Neural progenitor cell (in vitro differentiated cells): ENCODE measurements at regions not wholly inside any gene's neighbourhood (a gene's known extent, or its start where the extent isn't known, plus 50 kb on each side); places are given as distances from the start of the nearest gene placed in this dataset.

Experiments used
- DNase-seq: peaks from one replicate; pipeline ENCODE4 v3.0.0-alpha.2; 2016; ENCODE audit warnings: low spot score
- H2AFZ ChIP-seq: fragments of 200-600 bp; sonication (generic); replicated peaks from 2 replicates; pipeline ENCODE4 v1.6.1; 2016; ENCODE audit warnings: antibody characterized with exemption
- H3F3A ChIP-seq: fragments of 200-600 bp; sonication (generic); 2 replicates; pipeline ENCODE4 v1.6.1; 2016; ENCODE audit warnings: antibody characterized with exemption, low read depth
- H3K27ac ChIP-seq: fragments of 200-600 bp; sonication (generic); 2 replicates; pipeline ENCODE4 v1.5.1; 2016; ENCODE audit warnings: mild to moderate bottlenecking
- H3K27me3 ChIP-seq: fragments of 200-600 bp; sonication (generic); 2 replicates; pipeline ENCODE4 v1.6.1; 2016; ENCODE audit warnings: mild to moderate bottlenecking, moderate library complexity
- H3K36me3 ChIP-seq: fragments of 200-600 bp; sonication (generic); 2 replicates; pipeline ENCODE4 v1.5.1; 2016
- H3K4me1 ChIP-seq: fragments of 200-600 bp; sonication (generic); 2 replicates; pipeline ENCODE4 v1.6.1; 2016; ENCODE audit warnings: mixed run types
- H3K4me2 ChIP-seq: fragments of 200-600 bp; sonication (generic); 2 replicates; pipeline ENCODE4 v1.6.1; 2016
- H3K4me3 ChIP-seq: fragments of 200-600 bp; sonication (generic); 2 replicates; pipeline ENCODE4 v1.5.1; 2016
- H3K79me2 ChIP-seq: fragments of 200-600 bp; sonication (generic); 2 replicates; pipeline ENCODE4 v1.6.1; 2016; ENCODE audit warnings: low read depth
- H3K9ac ChIP-seq: fragments of 200-600 bp; sonication (generic); 2 replicates; pipeline ENCODE4 v1.6.1; 2016
- H3K9me3 ChIP-seq: fragments of 200-600 bp; sonication (generic); 2 replicates; pipeline ENCODE4 v1.5.1; 2016; ENCODE audit warnings: low read depth
- H4K20me1 ChIP-seq: fragments of 200-600 bp; sonication (generic); 2 replicates; pipeline ENCODE4 v1.6.1; 2016; ENCODE audit warnings: low read depth
- H3K27ac Mint-ChIP-seq: 3 replicates; pipeline ENCODE4 v1.8.0; 2021; ENCODE audit warnings: mixed read lengths
- H3K27me3 Mint-ChIP-seq: 2 replicates; pipeline ENCODE4 v1.8.0; 2022; ENCODE audit warnings: low read depth, mild to moderate bottlenecking, inconsistent platforms, moderate library complexity, mixed read lengths; ENCODE audit not compliant: insufficient read depth
- H3K36me3 Mint-ChIP-seq: 3 replicates; pipeline ENCODE4 v1.8.0; 2021; ENCODE audit warnings: mixed read lengths
- H3K4me1 Mint-ChIP-seq: 3 replicates; pipeline ENCODE4 v1.8.0; 2021; ENCODE audit warnings: mixed read lengths
- H3K4me3 Mint-ChIP-seq: 3 replicates; pipeline ENCODE4 v1.8.0; 2021; ENCODE audit warnings: mild to moderate bottlenecking, moderate library complexity, mixed read lengths
- H3K9me3 Mint-ChIP-seq: 3 replicates; pipeline ENCODE4 v1.8.0; 2020; ENCODE audit warnings: mixed read lengths
- CTCF ChIP-seq: fragments of 200-600 bp; sonication (generic); IDR thresholded peaks from 2 replicates; pipeline ENCODE4 v1.5.1; 2017; ENCODE audit warnings: antibody characterized with exemption, mild to moderate bottlenecking
- EZH2 ChIP-seq: fragments of 200-600 bp; sonication (generic); IDR thresholded peaks from 2 replicates; pipeline ENCODE4 v1.6.1; 2017; ENCODE audit warnings: antibody characterized with exemption, mild to moderate bottlenecking, moderate library complexity
- EZH2phosphoT487 ChIP-seq: fragments of 200-600 bp; sonication (generic); IDR thresholded peaks from 2 replicates; pipeline ENCODE4 v1.6.1; 2017; ENCODE audit warnings: antibody characterized with exemption

GRCh38 chr17:56085576-56086267 lies 67.6 kb upstream of the ANKFN1 start:
- no peak overlapping the region for H3K27ac ChIP-seq
- no peaks in the 10 kb centered on the region for H3K9me3 Mint-ChIP-seq
- no peaks in the 10 kb centered on the region for H3K9me3 ChIP-seq
- H2AFZ ChIP-seq = no peak overlapping the region
- TF ChIP-seq EZH2phosphoT487 (no peak), EZH2 (no peak), CTCF (no peak)
- no peak overlapping the region for H3K4me3 ChIP-seq
- no peak overlapping the region for H3K27ac Mint-ChIP-seq
- no peaks in the 10 kb centered on the region for H3K27me3 Mint-ChIP-seq
- no peak overlapping the region for H3K4me3 Mint-ChIP-seq
- no peaks in the 10 kb centered on the region for H3K36me3 Mint-ChIP-seq
- no peaks in the 10 kb centered on the region for H3K4me1 Mint-ChIP-seq
- H4K20me1 ChIP-seq = no peaks in the 10 kb centered on the region
- DNase-seq = no peak
- H3K4me1 ChIP-seq = no peaks in the 10 kb centered on the region
- H3K27me3 ChIP-seq = no peaks in the 10 kb centered on the region
- H3K9ac ChIP-seq = no peak overlapping the region
- H3K4me2 ChIP-seq = no peak overlapping the region
- H3K36me3 ChIP-seq = no peaks in the 10 kb centered on the region
- H3F3A ChIP-seq = no peaks in the 10 kb centered on the region
- no peaks in the 10 kb centered on the region for H3K79me2 ChIP-seq

GRCh38 chr17:56087199-56087598 lies 66.1 kb upstream of the ANKFN1 start:
- no peaks in the 10 kb centered on the region for H3K4me1 ChIP-seq
- no peaks in the 10 kb centered on the region for H3K9me3 ChIP-seq
- no peaks in the 10 kb centered on the region for H3K79me2 ChIP-seq
- no peak overlapping the region for H3K9ac ChIP-seq
- no peak overlapping the region for H3K27ac ChIP-seq
- H3K4me3 ChIP-seq = no peak overlapping the region
- no peaks in the 10 kb centered on the region for H3K4me1 Mint-ChIP-seq
- DNase-seq = no peak
- no peaks in the 10 kb centered on the region for H3F3A ChIP-seq
- H3K4me3 Mint-ChIP-seq = no peak overlapping the region
- no peaks in the 10 kb centered on the region for H3K27me3 Mint-ChIP-seq
- no peak overlapping the region for H3K27ac Mint-ChIP-seq
- H4K20me1 ChIP-seq = no peaks in the 10 kb centered on the region
- no peaks in the 10 kb centered on the region for H3K27me3 ChIP-seq
- no peaks in the 10 kb centered on the region for H3K9me3 Mint-ChIP-seq
- no peaks in the 10 kb centered on the region for H3K36me3 ChIP-seq
- no peak overlapping the region for H3K4me2 ChIP-seq
- no peak overlapping the region for H2AFZ ChIP-seq
- TF ChIP-seq EZH2 (no peak), CTCF (no peak), EZH2phosphoT487 (no peak)
- H3K36me3 Mint-ChIP-seq = no peaks in the 10 kb centered on the region

- Histone ChIP-seq H3K36me3 (no peaks in the 10 kb centered on the region), H3K9me3 (no peaks in the 10 kb centered on the region), H3K4me3 (no peak overlapping the region), H3K4me2 (no peak overlapping the region), H3K4me1 (no peaks in the 10 kb centered on the region), H4K20me1 (no peaks in the 10 kb centered on the region), H3K27me3 (no peaks in the 10 kb centered on the region), H3K27ac (no peak overlapping the region), H3F3A (no peaks in the 10 kb centered on the region), H2AFZ (no peak overlapping the region), H3K9ac (no peak overlapping the region), H3K79me2 (no peaks in the 10 kb centered on the region)
- H3K36me3 Mint-ChIP-seq = no peaks in the 10 kb centered on the region
- no peak for DNase-seq
- H3K4me3 Mint-ChIP-seq = no peak overlapping the region
- no peak overlapping the region for H3K27ac Mint-ChIP-seq
- no peaks in the 10 kb centered on the region for H3K4me1 Mint-ChIP-seq
- TF ChIP-seq EZH2 (no peak), EZH2phosphoT487 (no peak), CTCF (no peak)
- peaks cover 2% of the 10 kb centered on the region for H3K27me3 Mint-ChIP-seq
- H3K9me3 Mint-ChIP-seq = no peaks in the 10 kb centered on the region
Measured at GRCh38 chr17:56096026-56096810, 57.1 kb upstream of the ANKFN1 start.
